ENCODE measurements at regions not wholly inside any gene's neighbourhood (a gene's known extent, or its start where the extent isn't known, plus 50 kb on each side); places are given as distances from the start of the nearest gene placed in this dataset.

- no peaks in the 10 kb centered on the region for H3K4me1 ChIP-seq (ENCODE audit: insufficient read depth, low read length)
- ATAC-seq (ENCODE audit: poor library complexity) (no peak), DNase-seq (no peak)
- Mint-ChIP-seq H3K27me3 (peaks cover 17% of the 10 kb centered on the region), H3K4me1 (ENCODE audit: low read depth) (no peaks in the 10 kb centered on the region), H3K36me3 (ENCODE audit: low read depth) (no peaks in the 10 kb centered on the region), H3K27ac (no peak overlapping the region), H3K9me3 (no peaks in the 10 kb centered on the region), H3K4me3 (no peak overlapping the region)
- H3K27ac ChIP-seq (ENCODE audit: low read depth in 1 of 2, low read length in 2 of 2), result no peak overlapping the region
- ChIA-PET POLR2A (no interaction called here), CTCF (no interaction called here)
- intact Hi-C loops (cut with DNase I, micrococcal nuclease), result no loop called here
- H3K4me3 ChIP-seq (ENCODE audit: low read length), result no peak overlapping the region
- TF ChIP-seq, protein P1, sequence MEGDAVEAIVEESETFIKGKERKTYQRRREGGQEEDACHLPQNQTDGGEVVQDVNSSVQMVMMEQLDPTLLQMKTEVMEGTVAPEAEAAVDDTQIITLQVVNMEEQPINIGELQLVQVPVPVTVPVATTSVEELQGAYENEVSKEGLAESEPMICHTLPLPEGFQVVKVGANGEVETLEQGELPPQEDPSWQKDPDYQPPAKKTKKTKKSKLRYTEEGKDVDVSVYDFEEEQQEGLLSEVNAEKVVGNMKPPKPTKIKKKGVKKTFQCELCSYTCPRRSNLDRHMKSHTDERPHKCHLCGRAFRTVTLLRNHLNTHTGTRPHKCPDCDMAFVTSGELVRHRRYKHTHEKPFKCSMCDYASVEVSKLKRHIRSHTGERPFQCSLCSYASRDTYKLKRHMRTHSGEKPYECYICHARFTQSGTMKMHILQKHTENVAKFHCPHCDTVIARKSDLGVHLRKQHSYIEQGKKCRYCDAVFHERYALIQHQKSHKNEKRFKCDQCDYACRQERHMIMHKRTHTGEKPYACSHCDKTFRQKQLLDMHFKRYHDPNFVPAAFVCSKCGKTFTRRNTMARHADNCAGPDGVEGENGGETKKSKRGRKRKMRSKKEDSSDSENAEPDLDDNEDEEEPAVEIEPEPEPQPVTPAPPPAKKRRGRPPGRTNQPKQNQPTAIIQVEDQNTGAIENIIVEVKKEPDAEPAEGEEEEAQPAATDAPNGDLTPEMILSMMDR (IDR thresholded peaks at IDR 0.05), result no peak
- H3K9me3 ChIP-seq (ENCODE audit: control insufficient read depth in 1 of 2, insufficient read depth in 1 of 2, low read length in 2 of 2), result no peaks in the 10 kb centered on the region
- H3K27me3 ChIP-seq (ENCODE audit: control insufficient read depth in 1 of 2, insufficient read depth in 2 of 2, low read length in 2 of 2), result no peaks in the 10 kb centered on the region
- no peaks in the 10 kb centered on the region for H3K36me3 ChIP-seq (ENCODE audit: insufficient read depth, low read length)
Observed at GRCh38 chr4:138692411-138692810, 323.2 kb upstream of the NOCT start.

- POLR2A ChIA-PET, result no interaction called here
- CTCF ChIA-PET, result no interaction called here
- Mint-ChIP-seq H3K27ac (no peak overlapping the region), H3K36me3 (ENCODE audit: low read depth) (no peaks in the 10 kb centered on the region), H3K4me3 (no peak overlapping the region), H3K27me3 (peaks cover 23% of the 10 kb centered on the region), H3K9me3 (no peaks in the 10 kb centered on the region), H3K4me1 (ENCODE audit: low read depth) (no peaks in the 10 kb centered on the region)
- H3K27ac ChIP-seq (ENCODE audit: low read depth in 1 of 2, low read length in 2 of 2), result no peak overlapping the region
- TF ChIP-seq, protein P1 (IDR thresholded peaks at IDR 0.05), result no peak
- DNase-seq, result no peak
- no peaks in the 10 kb centered on the region for H3K4me1 ChIP-seq (ENCODE audit: insufficient read depth, low read length)
- intact Hi-C loops (cut with DNase I, micrococcal nuclease), result no loop called here
- H3K9me3 ChIP-seq (ENCODE audit: control insufficient read depth in 1 of 2, insufficient read depth in 1 of 2, low read length in 2 of 2), result no peaks in the 10 kb centered on the region
- no peaks in the 10 kb centered on the region for H3K36me3 ChIP-seq (ENCODE audit: insufficient read depth, low read length)
- no peaks in the 10 kb centered on the region for H3K27me3 ChIP-seq (ENCODE audit: control insufficient read depth in 1 of 2, insufficient read depth in 2 of 2, low read length in 2 of 2)
- no peak for ATAC-seq (ENCODE audit: poor library complexity)
- H3K4me3 ChIP-seq (ENCODE audit: low read length), result no peak overlapping the region
Observed at GRCh38 chr4:138689593-138689992, 326.0 kb upstream of the NOCT start.

DNA sequence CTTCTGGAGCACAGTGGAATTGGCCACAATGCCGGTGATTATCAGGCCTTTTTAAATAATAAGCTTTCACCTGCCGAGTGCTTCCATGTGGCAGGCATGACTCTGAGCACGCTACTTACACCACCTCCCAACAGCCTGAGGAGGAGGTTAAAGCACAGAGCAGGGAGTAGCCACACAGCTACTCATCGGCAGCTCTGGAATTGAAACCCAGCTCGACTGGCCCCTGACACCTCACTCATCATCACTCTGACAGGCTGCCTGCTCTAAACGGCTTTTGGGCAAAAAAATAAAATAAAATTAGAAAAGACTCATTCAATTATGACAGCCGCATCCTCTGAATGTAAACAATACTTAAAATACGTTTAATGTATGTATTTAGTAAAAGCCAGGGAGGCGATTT is 326.4 kb upstream of the NOCT start:
- Mint-ChIP-seq H3K4me1 (ENCODE audit: low read depth) (no peaks in the 10 kb centered on the region), H3K9me3 (no peaks in the 10 kb centered on the region), H3K27me3 (peaks cover 23% of the 10 kb centered on the region), H3K4me3 (no peak overlapping the region), H3K27ac (no peak overlapping the region), H3K36me3 (ENCODE audit: low read depth) (no peaks in the 10 kb centered on the region)
- Histone ChIP-seq H3K4me1 (ENCODE audit: insufficient read depth, low read length) (no peaks in the 10 kb centered on the region), H3K27ac (ENCODE audit: low read depth in 1 of 2, low read length in 2 of 2) (no peak overlapping the region), H3K27me3 (ENCODE audit: control insufficient read depth in 1 of 2, insufficient read depth in 2 of 2, low read length in 2 of 2) (no peaks in the 10 kb centered on the region), H3K36me3 (ENCODE audit: insufficient read depth, low read length) (no peaks in the 10 kb centered on the region), H3K4me3 (ENCODE audit: low read length) (no peak overlapping the region), H3K9me3 (ENCODE audit: control insufficient read depth in 1 of 2, insufficient read depth in 1 of 2, low read length in 2 of 2) (no peaks in the 10 kb centered on the region)
- DNase-seq (no peak), ATAC-seq (ENCODE audit: poor library complexity) (no peak)
- POLR2A ChIA-PET, result no interaction called here
- intact Hi-C loops (cut with DNase I, micrococcal nuclease), result no loop called here
- CTCF ChIA-PET, result no interaction called here
- TF ChIP-seq, protein P1 (IDR thresholded peaks at IDR 0.05), result no peak

Data from CD4-positive, alpha-beta T cell (primary cell).